Stomach (tissue), 8 donors: ENCODE measurements at regions not wholly inside any gene's neighbourhood (a gene's known extent, or its start where the extent isn't known, plus 50 kb on each side); places are given as distances from the start of the nearest gene placed in this dataset.

Experiments used
- DNase-seq, 2 donors: peaks; one replicate each; pipeline versions ENCODE4 v3.0.0 to v3.0.0-alpha.2; 2013 to 2019
- H3K27ac ChIP-seq, 5 donors: fragments of 200-600 bp in 4 of 5; sonication (generic) in 4 of 5; one replicate each; pipeline ENCODE4 v1.5.1; 2013 to 2019; ENCODE audit warnings: mild to moderate bottlenecking in 1 of 5, moderate library complexity in 1 of 5
- H3K27me3 ChIP-seq, 3 donors: fragments of 200-600 bp; sonication (generic); one replicate each; pipeline ENCODE4 v1.5.1; 2017 to 2019; ENCODE audit warnings: mixed run types in 1 of 3
- H3K36me3 ChIP-seq, 4 donors: fragments of 200-600 bp; sonication (generic); 1 replicate in 3 of 4; 2 replicates in 1 of 4; pipeline ENCODE4 v1.5.1; 2016 to 2019
- H3K4me1 ChIP-seq, 4 donors: fragments of 200-600 bp; sonication (generic); one replicate each; pipeline ENCODE4 v1.5.1; 2016 to 2019
- H3K4me3 ChIP-seq, 4 donors: fragments of 200-600 bp; sonication (generic) in 3 of 4; one replicate each; pipeline ENCODE4 v1.5.1; 2016 to 2019; ENCODE audit warnings: mild to moderate bottlenecking in 1 of 4
- H3K9me3 ChIP-seq, 4 donors: fragments of 200-600 bp; sonication (generic); one replicate each; pipeline ENCODE4 v1.5.1; 2016 to 2019
- EP300 ChIP-seq: sonication (generic); formaldehyde crosslinking; IDR thresholded peaks from one replicate; pipeline ENCODE4 v1.6.1; 2017; ENCODE audit warnings: antibody characterized with exemption
- POLR2A ChIP-seq, 4 donors: fragments of 450-650 bp; IDR thresholded peaks; one replicate each; pipeline ENCODE4 v1.6.1; 2016; ENCODE audit warnings: antibody characterized with exemption in 4 of 4, control low read depth in 2 of 4, mild to moderate bottlenecking in 1 of 4, moderate library complexity in 1 of 4
- POLR2AphosphoS5 ChIP-seq, 3 donors: sonication (generic); formaldehyde crosslinking; IDR thresholded peaks; one replicate each; pipeline ENCODE4 v1.6.1; 2016; ENCODE audit warnings: antibody characterized with exemption in 3 of 3
- WGBS, 5 donors: extraction: QIAGEN DNeasy Blood & Tissue Kit in 3 of 5; methylation state at CpG; one replicate each; pipeline versions ENCODE4 v1.1.5 to v1.1.7; 2013 to 2018; 5-methylcytosine and 5-hydroxymethylcytosine counted together
- intact Hi-C: fragments of 100-400 bp; cut with DNase I; formaldehyde crosslinking; loops from one replicate; pipeline ENCODE4 v1.15.1; 2023; ENCODE audit warnings: low total_unique reads
- TF ChIP-seq, protein P1 (sequence below), 7 experiments: fragments of 450-650 bp in 4 of 7; fragments of 200-600 bp in 3 of 7; sonication (generic) in 3 of 7; IDR thresholded peaks; one replicate each; pipeline ENCODE4 v1.5.1; 2016 to 2019; ENCODE audit warnings: antibody characterized with exemption in 7 of 7, control low read depth in 2 of 7, mild to moderate bottlenecking in 1 of 7
- donor health status: healthy with polysubstance abuse.
- donor health status: Bipolar disorder and iron deficiency.
- donor health status: healthy.

DNA sequence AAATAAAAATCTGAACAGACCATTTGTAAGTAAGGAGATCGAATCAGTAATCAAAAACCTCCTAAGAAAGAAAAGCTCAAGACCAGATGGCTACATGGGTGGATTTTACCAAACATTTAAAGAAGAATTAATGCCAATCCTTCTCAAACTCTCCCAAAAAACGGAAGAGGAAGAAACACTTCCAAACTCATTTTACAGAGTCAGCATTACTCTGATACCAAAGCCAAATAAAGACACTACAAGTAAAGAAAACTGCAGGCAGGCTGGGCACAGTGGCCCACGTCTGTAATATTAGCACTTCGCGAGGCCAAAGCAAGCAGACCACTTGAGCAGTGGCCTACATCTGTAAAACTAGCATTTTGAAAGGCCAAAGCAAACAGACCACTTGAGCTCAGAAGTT is 159.8 kb downstream of the DPY19L2 start:
- TF ChIP-seq EP300 (no peak), POLR2A (IDR thresholded peaks at IDR 0.05) (no peak), POLR2AphosphoS5 (IDR thresholded peaks at IDR 0.05) (no peak)
- TF ChIP-seq, protein P1, sequence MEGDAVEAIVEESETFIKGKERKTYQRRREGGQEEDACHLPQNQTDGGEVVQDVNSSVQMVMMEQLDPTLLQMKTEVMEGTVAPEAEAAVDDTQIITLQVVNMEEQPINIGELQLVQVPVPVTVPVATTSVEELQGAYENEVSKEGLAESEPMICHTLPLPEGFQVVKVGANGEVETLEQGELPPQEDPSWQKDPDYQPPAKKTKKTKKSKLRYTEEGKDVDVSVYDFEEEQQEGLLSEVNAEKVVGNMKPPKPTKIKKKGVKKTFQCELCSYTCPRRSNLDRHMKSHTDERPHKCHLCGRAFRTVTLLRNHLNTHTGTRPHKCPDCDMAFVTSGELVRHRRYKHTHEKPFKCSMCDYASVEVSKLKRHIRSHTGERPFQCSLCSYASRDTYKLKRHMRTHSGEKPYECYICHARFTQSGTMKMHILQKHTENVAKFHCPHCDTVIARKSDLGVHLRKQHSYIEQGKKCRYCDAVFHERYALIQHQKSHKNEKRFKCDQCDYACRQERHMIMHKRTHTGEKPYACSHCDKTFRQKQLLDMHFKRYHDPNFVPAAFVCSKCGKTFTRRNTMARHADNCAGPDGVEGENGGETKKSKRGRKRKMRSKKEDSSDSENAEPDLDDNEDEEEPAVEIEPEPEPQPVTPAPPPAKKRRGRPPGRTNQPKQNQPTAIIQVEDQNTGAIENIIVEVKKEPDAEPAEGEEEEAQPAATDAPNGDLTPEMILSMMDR (IDR thresholded peaks at IDR 0.05): no peak
- Histone ChIP-seq H3K4me1 (no peaks in the 10 kb centered on the region), H3K4me3 (no peak overlapping the region), H3K27me3 (no peaks in the 10 kb centered on the region), H3K9me3 (peaks cover 0 to 31% (median 23%) of the 10 kb centered on the region in 4 donors), H3K36me3 (no peaks in the 10 kb centered on the region), H3K27ac (no peak overlapping the region)
- 78 to 86% (median 81%) methylated on average over 5 of the region's 5 CpGs for WGBS, 5 donors
- intact Hi-C loops: no loop called here
- no peak for DNase-seq

DNA sequence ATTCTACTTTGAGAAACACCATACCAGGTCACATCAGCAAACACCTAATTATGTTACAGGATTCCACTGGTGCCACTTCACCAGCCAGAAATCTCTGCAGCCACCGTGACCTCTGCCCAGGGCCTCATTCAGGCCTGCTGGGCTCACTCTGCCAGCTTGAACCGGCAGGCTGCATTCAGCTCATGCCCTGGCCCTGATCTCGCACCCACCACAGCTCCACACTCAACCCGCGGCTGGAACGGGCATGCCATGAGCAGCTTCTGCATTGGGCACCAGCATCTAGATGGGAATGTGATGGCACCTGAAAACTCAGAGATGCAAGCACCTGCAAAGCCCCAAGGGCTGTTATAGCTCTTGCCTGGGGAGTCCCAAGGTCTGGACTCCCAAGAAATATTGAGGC is 168.7 kb downstream of the DPY19L2 start:
- Histone ChIP-seq H3K27ac (no peak overlapping the region), H3K36me3 (no peaks in the 10 kb centered on the region), H3K4me1 (peaks cover 0 to 12% (median 0%) of the 10 kb centered on the region in 4 donors), H3K27me3 (peaks cover 0 to 12% (median 0%) of the 10 kb centered on the region in 3 donors), H3K9me3 (peaks cover 0 to 5% (median 0%) of the 10 kb centered on the region in 4 donors), H3K4me3 (no peak overlapping the region)
- no peak for DNase-seq
- 79 to 91% (median 89%) methylated on average over 3 to 6 of the region's 6 CpGs for WGBS, 5 donors
- intact Hi-C loops: no loop called here
- TF ChIP-seq POLR2A (IDR thresholded peaks at IDR 0.05) (no peak), POLR2AphosphoS5 (IDR thresholded peaks at IDR 0.05) (no peak), EP300 (no peak)
- TF ChIP-seq, protein P1 (IDR thresholded peaks at IDR 0.05): no peak

DNA sequence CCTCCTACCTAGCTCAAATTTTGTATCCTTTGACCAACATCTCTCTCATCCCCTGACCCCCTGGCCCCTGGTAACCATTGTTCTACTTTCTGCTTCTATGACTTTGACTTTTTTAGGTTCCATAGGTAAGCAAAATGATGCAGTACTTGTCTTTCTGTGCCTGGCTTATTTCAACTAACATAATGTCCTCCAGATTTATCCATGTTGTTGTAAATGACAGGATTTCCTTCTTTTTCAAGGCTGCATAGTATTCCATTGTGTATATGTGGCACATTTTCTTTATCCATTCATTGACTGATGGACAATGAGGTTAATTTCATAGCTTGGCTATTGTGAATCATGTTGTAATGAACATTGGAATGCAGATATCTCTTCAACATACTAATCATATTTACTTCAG is 170.1 kb downstream of the DPY19L2 start:
- intact Hi-C loops: no loop called here
- TF ChIP-seq POLR2AphosphoS5 (IDR thresholded peaks at IDR 0.05) (no peak), POLR2A (IDR thresholded peaks at IDR 0.05) (no peak), EP300 (no peak)
- TF ChIP-seq, protein P1 (IDR thresholded peaks at IDR 0.05): no peak
- Histone ChIP-seq H3K9me3 (peaks cover 0 to 5% (median 0%) of the 10 kb centered on the region in 4 donors), H3K4me1 (peaks cover 0 to 12% (median 0%) of the 10 kb centered on the region in 4 donors), H3K27me3 (peaks cover 0 to 19% (median 0%) of the 10 kb centered on the region in 3 donors), H3K27ac (no peak overlapping the region), H3K36me3 (no peaks in the 10 kb centered on the region), H3K4me3 (no peak overlapping the region)
- no peak for DNase-seq

DNA sequence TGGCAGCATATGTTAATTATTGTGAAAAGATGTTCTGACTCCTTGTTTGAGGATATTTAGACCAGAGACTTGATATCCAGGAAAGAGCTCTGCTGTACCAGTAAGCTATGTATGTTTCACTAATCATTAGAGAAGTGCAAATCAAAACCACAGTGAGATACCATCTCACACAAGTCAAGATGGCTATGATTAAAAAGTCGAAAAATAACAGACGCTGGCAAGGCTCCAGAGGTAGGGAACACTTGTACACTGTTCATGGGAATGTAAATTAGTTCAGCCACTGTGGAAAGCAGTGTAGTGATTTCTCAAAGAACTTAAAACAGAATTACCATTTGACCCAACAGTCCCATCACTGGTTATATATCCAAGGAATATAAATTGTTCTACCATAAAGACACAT is 171.6 kb downstream of the DPY19L2 start:
- DNase-seq: no peak
- H3K27ac ChIP-seq: no peak overlapping the region
- 17 to 52% (median 35%) methylated on average over 2 of the region's 2 CpGs for WGBS, 5 donors
- peaks cover 0 to 19% (median 0%) of the 10 kb centered on the region in 3 donors for H3K27me3 ChIP-seq
- H3K4me1 ChIP-seq: peaks cover 0 to 12% (median 0%) of the 10 kb centered on the region in 4 donors
- peaks cover 0 to 5% (median 0%) of the 10 kb centered on the region in 4 donors for H3K9me3 ChIP-seq
- no peaks in the 10 kb centered on the region for H3K36me3 ChIP-seq
- TF ChIP-seq, protein P1 (IDR thresholded peaks at IDR 0.05): no peak
- TF ChIP-seq EP300: no peak
- TF ChIP-seq POLR2A (IDR thresholded peaks at IDR 0.05): no peak
- TF ChIP-seq POLR2AphosphoS5 (IDR thresholded peaks at IDR 0.05): no peak
- intact Hi-C loops: no loop called here
- H3K4me3 ChIP-seq: no peak overlapping the region
